Stimulated activated CD4-positive, alpha-beta T cell treated with anti-CD3 and anti-CD28 coated beads, Interleukin-1b, Interleukin-23, amount 100 ng/mL, for 48 hours (primary cell): ENCODE measurements at regions not wholly inside any gene's neighbourhood (a gene's known extent, or its start where the extent isn't known, plus 50 kb on each side); places are given as distances from the start of the nearest gene placed in this dataset.
"Not testable (repeated sequence)": the region's sequence is repeated elsewhere in the genome, so short reads cannot be mapped to it uniquely, and the experiment has no call there.

Source experiments
- DNase-seq: peaks from one replicate; pipeline ENCODE4 v3.0.0-alpha.2; 2020

DNA sequence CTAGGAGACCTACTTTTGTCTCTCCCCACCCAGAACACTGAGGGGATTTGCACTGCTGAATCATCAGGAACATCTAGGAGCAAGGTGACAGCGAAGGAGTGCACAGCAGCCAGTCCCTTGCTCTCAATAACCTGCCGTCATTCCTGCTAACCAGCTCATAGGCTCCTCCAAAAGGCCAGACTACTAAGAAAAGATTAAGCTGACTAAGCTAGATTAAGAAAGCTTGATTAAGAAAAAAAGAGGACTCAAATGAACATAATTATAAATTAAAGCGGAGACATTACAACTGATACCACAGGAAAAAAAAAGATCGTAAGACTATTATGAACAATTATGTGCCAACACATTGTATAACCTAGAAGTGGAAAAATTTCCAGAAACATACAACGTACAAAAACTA, 1254.8 kb upstream of the CHAC2 start:
- no peak for DNase-seq

DNA sequence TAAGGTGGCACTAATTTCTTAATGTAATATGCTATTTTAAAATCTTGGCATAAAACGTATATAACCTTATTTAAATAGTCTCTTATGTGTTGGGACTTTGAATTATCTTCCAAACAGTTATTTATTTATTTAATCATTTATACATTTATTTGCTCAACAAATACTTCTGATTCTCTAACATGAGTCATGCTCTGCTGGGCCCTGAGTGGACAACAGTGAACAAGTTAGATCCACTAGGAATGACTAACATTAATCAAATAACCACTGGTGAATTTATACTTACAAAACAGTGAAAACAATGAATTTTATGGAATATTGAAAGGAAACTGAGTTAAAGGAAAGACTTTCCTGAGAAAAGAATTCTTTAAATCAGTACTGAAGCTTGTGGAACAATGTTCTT, 1257.2 kb upstream of the CHAC2 start:
- no peak for DNase-seq

DNA sequence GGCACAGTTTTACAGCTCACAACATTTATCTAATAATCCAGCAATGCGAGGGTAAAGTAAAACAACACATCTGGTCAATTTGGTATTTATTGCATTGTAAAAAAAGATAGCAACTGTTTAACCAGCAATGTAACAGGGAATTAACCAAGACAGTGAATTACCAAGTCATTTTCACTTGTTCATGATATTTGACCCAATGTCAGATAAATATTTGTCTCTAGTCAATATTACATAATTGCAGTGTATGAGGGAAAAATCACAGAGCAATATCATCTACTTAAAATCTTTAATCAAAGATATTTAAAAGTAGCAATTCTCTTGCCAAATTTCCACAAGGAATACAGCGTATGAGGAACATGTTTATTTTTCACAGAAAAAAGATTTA, 1265.1 kb upstream of the CHAC2 start:
- DNase-seq, result no peak

DNA sequence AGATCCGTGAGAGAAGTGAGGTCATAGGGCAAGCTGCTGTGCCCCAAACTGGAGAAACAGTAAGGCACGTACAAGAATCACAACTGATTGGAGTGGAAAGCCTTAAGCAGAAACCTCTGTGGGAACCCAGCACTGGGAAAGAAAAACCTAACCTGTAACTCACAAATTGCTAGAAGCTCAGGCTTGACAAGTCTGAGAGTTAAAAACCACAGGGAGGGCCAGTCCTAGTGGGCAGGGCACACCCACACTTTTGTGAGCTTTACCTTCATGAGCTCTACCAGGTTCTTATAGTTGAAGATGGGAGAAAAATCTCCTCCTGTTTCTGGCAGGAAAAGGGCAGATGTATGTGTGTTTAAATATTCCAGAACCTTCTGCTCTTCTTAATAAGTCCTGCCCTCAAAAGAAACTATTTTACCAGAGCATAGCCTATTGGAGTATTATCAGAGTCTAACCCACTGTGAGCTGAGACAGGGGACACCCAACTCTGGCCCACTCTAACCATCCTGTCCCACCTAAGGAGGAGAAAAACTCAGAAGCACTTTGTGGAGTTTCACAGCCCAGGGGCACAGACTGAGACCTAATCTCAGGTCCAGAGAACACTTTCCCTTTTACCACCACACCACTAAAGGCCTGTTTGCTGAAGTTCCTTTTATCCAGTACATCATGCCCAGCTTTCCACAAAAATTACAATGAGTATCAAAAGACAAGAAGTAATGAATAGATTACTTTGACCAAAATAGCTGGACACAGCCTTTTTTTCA, 1265.7 kb upstream of the CHAC2 start:
- no peak for DNase-seq

- no peak for DNase-seq
These were observed 1267.0 kb upstream of the CHAC2 start for GRCh38 chr2:52500561-52500960.

DNA sequence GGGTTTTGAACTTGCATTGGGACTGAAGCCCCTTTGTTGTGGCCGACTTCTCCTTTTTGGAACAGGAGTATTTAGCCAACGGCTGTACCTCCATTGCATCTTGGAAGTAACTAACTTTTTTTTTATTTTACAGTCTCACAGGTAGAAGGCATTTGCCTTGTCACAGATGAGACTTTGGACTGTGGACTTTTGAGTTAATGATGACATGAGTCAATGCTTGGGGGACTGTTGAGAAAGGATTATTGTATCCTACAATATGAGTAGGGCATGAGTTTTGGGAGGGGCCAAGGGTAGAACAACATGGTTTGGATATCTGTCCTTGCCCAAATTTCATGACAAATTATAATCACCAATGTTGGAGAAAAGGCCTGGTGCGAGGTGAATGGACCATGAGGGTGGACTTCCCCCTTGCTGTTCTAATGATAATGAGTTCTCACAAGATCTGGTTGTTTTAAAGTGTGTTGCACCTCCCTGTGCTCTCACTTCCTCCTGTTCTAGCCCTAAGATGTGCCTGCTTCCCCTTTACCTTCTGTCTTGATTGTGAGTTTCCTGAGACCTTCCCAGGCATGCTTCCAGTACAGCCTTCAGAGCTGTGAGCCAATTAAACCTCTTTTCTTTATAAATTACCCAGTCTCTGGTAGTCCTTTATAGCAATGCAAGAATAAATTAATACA, 1269.4 kb upstream of the CHAC2 start:
- no peak for DNase-seq

- no peak for DNase-seq
These were observed 1271.8 kb upstream of the CHAC2 start for GRCh38 chr2:52495816-52496215.

- DNase-seq, result no peak
These were observed 1290.4 kb upstream of the CHAC2 start for GRCh38 chr2:52477166-52477565.

DNA sequence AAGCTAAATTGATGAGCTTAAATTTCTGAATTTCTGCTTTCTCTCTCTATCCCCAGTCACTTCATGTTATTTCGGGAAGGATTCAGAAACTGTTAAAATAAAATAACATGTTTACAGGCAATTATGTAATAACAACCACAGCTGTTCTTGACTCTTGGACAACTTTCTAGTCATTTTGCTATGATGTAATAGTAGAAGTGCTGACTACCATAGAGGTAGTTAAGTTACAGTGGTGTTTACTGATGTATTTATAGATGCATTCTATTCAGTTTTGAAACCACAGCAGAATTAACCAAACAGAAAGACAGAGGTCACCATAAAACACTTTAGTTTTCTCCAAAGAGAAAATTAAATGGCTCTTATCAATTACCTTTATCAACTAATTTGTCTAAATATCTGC, 1292.0 kb upstream of the CHAC2 start:
- DNase-seq, result no peak

GRCh38 chr2:52474091-52474490, 1293.5 kb upstream of the CHAC2 start:
- no peak for DNase-seq

DNA sequence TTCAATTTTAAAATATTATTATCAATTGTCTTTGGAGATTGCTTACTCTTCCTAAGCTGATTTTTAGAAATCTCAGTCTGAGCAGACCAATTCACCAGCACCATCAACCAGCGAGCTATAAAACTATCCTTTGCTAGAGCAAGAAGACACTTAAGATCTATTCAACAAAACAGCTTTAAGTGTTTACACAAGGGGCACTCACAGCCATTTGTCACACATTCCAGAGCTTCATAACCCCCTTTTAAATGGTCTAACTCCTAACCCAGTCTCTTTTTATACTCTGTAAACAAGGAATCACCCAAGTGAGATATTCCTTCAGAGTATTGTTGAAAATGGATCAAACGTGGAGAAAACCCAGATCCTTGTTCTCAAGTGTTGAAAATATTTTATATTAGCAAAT, 1294.1 kb upstream of the CHAC2 start:
- DNase-seq, result no peak

DNA sequence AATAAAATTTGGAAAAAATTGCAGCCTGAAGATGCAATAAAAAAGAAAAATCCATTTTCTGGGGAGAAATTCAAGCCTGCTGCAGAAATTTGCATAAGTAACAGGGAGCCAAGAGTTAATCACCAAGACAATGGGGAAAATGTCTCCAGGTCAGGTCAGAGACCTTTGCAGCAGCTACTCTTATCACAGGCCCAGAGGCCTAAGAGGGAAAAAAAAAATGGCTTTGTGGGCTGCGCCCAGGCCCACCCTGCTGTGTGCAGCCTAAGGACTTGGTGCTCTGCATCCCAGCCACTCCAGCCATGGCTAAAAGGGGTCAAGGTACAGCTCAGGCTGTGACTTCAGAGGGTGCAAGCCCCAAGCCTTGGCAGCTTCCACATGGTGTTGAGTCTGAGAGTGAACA, 1297.1 kb upstream of the CHAC2 start:
- not testable (repeated sequence) for DNase-seq

GRCh38 chr2:52467189-52467588, 1300.4 kb upstream of the CHAC2 start:
- DNase-seq, result no peak

GRCh38 chr2:52465287-52465686, 1302.3 kb upstream of the CHAC2 start:
- DNase-seq, result no peak

- DNase-seq, result no peak
These were observed 1304.1 kb upstream of the CHAC2 start for GRCh38 chr2:52463457-52463856.

- no peak for DNase-seq
These were observed 1310.8 kb upstream of the CHAC2 start for GRCh38 chr2:52456561-52457377.

DNA sequence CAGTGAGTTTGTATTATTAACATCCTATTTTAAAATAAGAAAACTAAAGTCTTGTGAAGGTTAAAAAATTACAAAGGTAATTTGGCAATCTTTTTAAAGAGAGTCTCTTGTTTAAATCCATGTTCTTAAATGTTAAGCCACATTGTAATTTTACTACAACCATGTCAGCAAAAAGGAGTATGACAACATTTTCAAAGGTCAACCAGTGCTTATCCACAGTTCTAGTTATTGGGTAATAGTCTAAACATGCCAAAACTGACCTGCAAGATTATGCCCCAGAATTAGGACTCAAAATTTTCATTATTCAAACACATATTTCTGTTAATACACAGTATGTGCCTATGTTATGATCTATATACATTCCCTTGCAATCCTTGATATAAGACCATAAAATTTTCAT, 1312.6 kb upstream of the CHAC2 start:
- no peak for DNase-seq

DNA sequence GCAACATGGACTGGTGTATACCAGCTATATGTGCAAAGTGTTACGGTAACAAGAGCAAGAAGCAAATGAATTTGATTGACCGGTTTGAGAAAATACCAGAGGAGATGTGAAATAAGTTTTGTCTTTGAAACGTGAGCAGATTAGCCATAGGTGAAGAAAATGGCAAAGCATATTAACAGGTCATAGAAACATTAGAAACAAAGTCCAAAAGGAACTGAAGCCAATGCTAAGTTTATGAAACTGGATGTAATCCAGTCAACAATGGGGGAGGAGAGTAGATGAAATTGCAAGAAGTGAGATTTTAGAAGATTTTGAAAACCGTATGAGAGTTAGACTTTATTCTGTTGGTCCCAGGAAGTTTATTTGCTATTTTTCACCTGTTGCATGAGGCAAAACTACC, 1315.4 kb upstream of the CHAC2 start:
- no peak for DNase-seq

DNA sequence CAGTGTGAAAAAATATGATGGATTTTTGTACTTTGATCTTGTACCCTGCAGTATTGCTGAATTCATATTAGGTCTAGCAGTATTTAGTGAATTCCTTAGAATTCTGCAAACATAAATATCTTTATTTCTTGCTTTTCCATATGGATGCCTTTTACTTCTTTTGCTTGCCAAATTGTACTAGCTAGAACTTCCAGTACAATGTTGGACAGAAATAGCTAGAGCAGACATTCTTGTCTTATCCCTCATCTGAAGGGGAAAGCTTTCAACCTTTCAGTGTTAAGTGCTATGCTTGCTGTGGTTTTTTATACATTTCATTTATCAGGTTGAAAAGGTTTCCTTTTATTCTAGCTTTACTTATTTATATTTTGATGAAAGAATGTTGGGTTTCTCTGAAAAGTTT, 1321.9 kb upstream of the CHAC2 start:
- DNase-seq, result no peak

- DNase-seq, result no peak
These were observed 1336.2 kb upstream of the CHAC2 start for GRCh38 chr2:52431352-52431760.

DNA sequence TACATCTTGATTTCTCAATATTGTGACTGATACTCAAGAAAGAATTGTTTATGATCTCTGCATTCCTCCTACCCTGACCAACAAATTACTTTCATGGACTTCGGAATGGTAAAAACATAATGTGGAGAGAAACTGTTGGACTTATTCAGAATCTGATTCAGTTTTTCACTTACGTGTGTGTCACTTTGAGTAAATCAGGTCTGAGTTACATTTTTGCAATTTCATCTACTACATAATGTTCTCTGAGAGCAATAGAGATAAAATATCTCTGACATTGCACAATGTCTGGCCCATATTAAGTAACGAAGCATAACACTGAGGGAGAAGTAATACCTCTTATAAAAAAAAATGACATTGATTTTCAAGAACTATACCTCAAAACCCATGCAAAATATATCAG, 1337.9 kb upstream of the CHAC2 start:
- DNase-seq, result no peak

- no peak for DNase-seq
These were observed 1338.4 kb upstream of the CHAC2 start for GRCh38 chr2:52429171-52429570.

DNA sequence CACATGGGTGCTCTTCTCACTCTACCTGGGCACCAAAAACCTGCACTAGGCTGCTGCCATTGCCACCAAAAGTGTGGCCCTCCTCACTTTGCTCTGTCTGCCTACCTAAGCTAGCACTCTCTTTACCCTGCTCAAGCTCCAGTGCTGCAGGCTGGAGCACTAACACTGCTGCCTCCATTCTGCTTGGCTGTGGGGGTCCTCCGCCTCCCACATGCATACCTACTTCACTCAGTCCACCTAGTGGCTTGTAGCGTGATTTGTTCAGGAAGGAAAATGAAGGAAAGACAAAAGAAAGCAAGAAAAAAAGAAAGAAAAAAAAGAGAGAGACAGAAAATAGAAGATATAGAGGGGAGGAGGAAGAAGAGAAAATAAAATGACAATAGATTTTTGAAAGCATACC, 1339.4 kb upstream of the CHAC2 start:
- no peak for DNase-seq

DNA sequence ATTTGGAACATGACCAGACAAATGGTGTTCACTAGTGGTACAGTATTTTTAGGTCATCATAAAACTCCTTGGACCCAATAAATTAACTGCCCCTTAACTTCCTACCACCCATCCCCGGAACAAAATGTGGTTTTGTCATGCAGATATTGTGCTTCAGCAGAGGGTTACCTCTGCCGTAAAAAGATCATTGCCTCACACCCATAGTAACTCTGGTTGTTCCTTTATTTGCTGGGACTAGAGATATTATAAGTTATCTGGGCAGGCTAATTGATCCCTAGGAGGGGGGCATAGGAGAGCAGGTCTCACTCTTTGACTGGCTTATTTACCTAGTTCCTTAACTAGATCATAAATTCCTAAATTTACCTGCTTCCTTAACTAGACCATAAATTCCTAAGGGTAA, 1343.9 kb upstream of the CHAC2 start:
- no peak for DNase-seq
